IMR-90 (cell line): ENCODE measurements at regions not wholly inside any gene's neighbourhood (a gene's known extent, or its start where the extent isn't known, plus 50 kb on each side); places are given as distances from the start of the nearest gene placed in this dataset.

ENCODE experiments used
- CEBPB ChIP-seq: IDR thresholded peaks from 2 replicates; pipeline ENCODE4 v1.6.1; 2012; ENCODE audit warnings: low read depth, low read length, improper control_type of control experiment
- FOS ChIP-seq: fragments of 150-350 bp; IDR thresholded peaks from 2 replicates; pipeline ENCODE4 v1.6.1; 2016; ENCODE audit warnings: low read depth, low read length
- MAFK ChIP-seq: IDR thresholded peaks from 2 replicates; pipeline ENCODE4 v1.6.1; 2012; ENCODE audit warnings: low read depth, low read length, improper control_type of control experiment
- MXI1 ChIP-seq: IDR thresholded peaks from 2 replicates; pipeline ENCODE4 v1.6.1; 2012; ENCODE audit warnings: low read depth, mild to moderate bottlenecking, low read length, moderate library complexity, borderline replicate concordance
- NFE2L2 ChIP-seq: fragments of 150-350 bp; IDR thresholded peaks from 2 replicates; pipeline ENCODE4 v1.6.1; 2016; ENCODE audit warnings: low read depth, mild to moderate bottlenecking, low read length
- POLR2A ChIP-seq: IDR thresholded peaks from 2 replicates; pipeline ENCODE4 v1.6.1; 2012; ENCODE audit warnings: mild to moderate bottlenecking, low read depth, low read length
- RAD21 ChIP-seq: IDR thresholded peaks from 2 replicates; pipeline ENCODE4 v1.6.1; 2012; ENCODE audit warnings: low read length, improper control_type of control experiment
- TF ChIP-seq, protein P1 (sequence below): conservative IDR thresholded peaks from 2 replicates; pipeline ENCODE4 v1.5.1; 2012; ENCODE audit warnings: mild to moderate bottlenecking, low read depth, low read length, improper control_type of control experiment
- TF ChIP-seq, protein P2 (sequence below): fragments of 150-350 bp; IDR thresholded peaks from 2 replicates; pipeline ENCODE4 v1.6.1; 2016; ENCODE audit warnings: low read depth, mild to moderate bottlenecking, low read length, moderate library complexity, borderline replicate concordance

DNA sequence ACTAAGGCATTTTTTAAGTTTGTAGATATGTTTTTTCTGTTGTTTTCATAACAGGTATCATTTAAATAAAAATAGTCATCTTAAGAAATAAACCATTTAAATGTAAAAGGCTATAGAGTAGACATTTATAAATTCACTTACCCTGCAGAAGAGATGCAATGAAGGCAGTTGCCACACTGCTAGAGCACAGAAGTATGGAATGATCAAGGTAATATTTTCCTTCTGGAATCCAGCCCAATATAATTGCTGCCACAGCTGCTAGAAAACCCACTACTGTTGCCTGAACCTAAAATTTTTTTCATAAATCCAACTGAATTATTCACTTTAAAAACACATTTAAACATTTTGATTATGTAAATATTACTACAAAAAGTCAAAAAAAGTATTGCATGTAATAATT lies 69.2 kb downstream of the SLC41A2 start:
- TF ChIP-seq, protein P1, sequence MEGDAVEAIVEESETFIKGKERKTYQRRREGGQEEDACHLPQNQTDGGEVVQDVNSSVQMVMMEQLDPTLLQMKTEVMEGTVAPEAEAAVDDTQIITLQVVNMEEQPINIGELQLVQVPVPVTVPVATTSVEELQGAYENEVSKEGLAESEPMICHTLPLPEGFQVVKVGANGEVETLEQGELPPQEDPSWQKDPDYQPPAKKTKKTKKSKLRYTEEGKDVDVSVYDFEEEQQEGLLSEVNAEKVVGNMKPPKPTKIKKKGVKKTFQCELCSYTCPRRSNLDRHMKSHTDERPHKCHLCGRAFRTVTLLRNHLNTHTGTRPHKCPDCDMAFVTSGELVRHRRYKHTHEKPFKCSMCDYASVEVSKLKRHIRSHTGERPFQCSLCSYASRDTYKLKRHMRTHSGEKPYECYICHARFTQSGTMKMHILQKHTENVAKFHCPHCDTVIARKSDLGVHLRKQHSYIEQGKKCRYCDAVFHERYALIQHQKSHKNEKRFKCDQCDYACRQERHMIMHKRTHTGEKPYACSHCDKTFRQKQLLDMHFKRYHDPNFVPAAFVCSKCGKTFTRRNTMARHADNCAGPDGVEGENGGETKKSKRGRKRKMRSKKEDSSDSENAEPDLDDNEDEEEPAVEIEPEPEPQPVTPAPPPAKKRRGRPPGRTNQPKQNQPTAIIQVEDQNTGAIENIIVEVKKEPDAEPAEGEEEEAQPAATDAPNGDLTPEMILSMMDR = no peak
- TF ChIP-seq MAFK = no peak
- no peak for TF ChIP-seq POLR2A
- no peak for TF ChIP-seq FOS
- TF ChIP-seq MXI1 = no peak
- TF ChIP-seq RAD21 = no peak
- TF ChIP-seq, protein P2, sequence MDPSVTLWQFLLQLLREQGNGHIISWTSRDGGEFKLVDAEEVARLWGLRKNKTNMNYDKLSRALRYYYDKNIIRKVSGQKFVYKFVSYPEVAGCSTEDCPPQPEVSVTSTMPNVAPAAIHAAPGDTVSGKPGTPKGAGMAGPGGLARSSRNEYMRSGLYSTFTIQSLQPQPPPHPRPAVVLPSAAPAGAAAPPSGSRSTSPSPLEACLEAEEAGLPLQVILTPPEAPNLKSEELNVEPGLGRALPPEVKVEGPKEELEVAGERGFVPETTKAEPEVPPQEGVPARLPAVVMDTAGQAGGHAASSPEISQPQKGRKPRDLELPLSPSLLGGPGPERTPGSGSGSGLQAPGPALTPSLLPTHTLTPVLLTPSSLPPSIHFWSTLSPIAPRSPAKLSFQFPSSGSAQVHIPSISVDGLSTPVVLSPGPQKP = no peak
- TF ChIP-seq NFE2L2 = no peak
- no peak for TF ChIP-seq CEBPB
